ENCODE measurements at regions not wholly inside any gene's neighbourhood (a gene's known extent, or its start where the extent isn't known, plus 50 kb on each side); places are given as distances from the start of the nearest gene placed in this dataset.

DNA sequence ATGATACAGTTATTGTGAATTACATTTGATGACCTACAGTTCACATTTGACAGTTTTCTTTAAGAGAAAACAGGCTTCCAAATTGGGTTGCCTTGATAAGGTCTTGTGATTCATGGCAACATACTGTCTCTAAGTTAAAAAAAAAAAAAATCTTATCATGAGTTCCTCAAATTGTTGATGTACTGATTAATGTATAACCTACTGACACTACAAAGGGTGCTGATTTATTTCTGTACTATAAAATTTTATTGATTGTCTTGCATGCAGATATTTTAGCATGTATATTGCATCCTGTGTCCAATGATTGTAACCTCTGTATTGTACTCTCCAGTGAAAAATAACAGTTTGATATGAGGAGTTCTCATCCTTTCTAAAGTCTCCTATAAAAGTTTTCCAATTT is 197.3 kb upstream of the IVNS1ABP start:
- peaks cover 4% of the 10 kb centered on the region for H3K36me3 Mint-ChIP-seq (ENCODE audit: low read depth)
- CTCF ChIA-PET, result no interaction called here
- ATAC-seq (ENCODE audit: low read depth), result no peak

DNA sequence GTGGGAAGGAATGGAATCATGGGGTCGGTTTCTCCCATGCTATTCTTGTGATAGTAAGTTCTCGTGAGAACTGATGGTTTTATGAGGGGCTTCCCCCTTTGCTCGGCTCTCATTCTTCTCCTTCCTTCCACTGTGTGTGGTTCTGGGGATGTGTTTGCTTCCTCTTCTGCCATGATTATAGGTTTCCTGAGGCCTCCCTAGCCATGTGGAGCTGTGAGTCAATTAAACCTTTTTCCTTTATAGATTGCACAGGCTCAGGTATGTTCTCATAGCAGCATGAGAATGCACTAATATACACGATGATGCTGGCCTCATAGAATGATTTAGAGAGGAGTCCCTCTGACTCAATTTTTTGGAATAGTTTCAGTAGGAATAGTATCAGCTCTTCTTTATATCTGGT is 195.4 kb upstream of the IVNS1ABP start:
- Mint-ChIP-seq H3K36me3 (ENCODE audit: low read depth) (peaks cover 3% of the 10 kb centered on the region), H3K4me3 (no peak overlapping the region), H3K9me3 (peaks cover 1% of the 10 kb centered on the region), H3K27ac (no peak overlapping the region), H3K27me3 (no peaks in the 10 kb centered on the region), H3K4me1 (no peaks in the 10 kb centered on the region)
- ChIA-PET POLR2A (no interaction called here), CTCF (no interaction called here)
- DNase-seq (no peak), ATAC-seq (ENCODE audit: low read depth) (no peak)
- intact Hi-C loops (cut with micrococcal nuclease), result no loop called here
- no peak for TF ChIP-seq CTCF (IDR thresholded peaks at IDR 0.05)

More for the DNA sequence above, 197.3 kb upstream of the IVNS1ABP start:
- Mint-ChIP-seq H3K27me3 (no peaks in the 10 kb centered on the region), H3K4me3 (no peak overlapping the region), H3K4me1 (no peaks in the 10 kb centered on the region), H3K27ac (no peak overlapping the region), H3K9me3 (peaks cover 2% of the 10 kb centered on the region)
- intact Hi-C loops (cut with micrococcal nuclease), result no loop called here
- TF ChIP-seq CTCF (IDR thresholded peaks at IDR 0.05), result no peak
- POLR2A ChIA-PET, result interaction anchor here (0.6 kb wide), 1 partner anchor 108 kb away, joined by 3 read pairs; no protein-coding TSS in a partner anchor
- no peak for DNase-seq

DNA sequence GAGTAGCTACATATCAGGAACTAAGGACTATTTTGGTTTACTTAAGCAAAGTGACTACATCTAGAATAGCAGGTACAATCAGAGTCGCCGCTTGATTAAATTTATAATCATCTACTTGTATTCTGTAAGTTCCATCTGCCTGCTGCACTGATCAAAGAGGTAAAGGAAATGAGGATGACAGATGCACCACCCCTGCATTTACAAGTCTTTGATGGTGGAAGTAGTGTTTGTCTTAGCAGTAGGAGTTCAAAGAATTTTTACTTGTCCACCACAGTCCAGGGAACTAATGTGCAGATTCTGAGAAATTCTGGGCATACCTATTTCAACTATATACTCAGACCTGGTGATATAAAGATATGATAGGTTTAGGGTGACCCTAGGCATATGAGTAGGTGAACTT is 184.1 kb upstream of the IVNS1ABP start:
- intact Hi-C loops (cut with micrococcal nuclease), result no loop called here
- Mint-ChIP-seq H3K27ac (no peak overlapping the region), H3K4me1 (no peaks in the 10 kb centered on the region), H3K9me3 (peaks cover 2% of the 10 kb centered on the region), H3K27me3 (peaks cover 2% of the 10 kb centered on the region), H3K4me3 (no peak overlapping the region), H3K36me3 (ENCODE audit: low read depth) (no peaks in the 10 kb centered on the region)
- ATAC-seq (ENCODE audit: low read depth) (no peak), DNase-seq (no peak)
- CTCF ChIA-PET, result no interaction called here
- TF ChIP-seq CTCF (IDR thresholded peaks at IDR 0.05), result no peak
- POLR2A ChIA-PET, result no interaction called here

DNA sequence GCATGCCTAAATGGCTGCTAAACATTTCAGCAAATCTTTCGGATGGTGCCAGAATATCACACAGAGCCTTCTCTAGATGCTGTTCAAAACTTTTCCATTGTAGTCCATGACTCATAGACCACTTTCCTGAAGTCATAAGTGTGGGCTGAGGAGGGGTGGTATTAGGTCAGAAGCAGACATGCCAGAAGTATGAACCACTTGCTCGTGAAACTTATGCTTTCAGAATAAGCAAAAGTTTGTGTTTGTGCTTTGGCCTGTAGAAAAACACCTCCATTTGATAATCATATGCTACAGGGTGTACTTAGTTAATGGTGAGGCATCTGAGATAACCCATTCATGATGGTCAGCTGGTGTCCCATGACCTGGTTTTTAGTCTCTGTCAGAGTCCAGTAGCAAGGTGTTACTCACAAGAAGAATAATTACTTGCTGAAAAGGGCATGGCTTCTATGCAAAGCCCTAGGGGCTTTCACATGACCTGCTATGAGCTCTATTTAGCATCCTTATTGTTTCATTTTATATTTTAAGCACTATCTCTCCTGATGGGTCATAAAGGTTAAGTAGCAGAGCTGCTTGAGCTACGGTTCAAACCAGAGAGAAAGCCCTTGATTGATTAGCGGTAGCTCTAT is 183.1 kb upstream of the IVNS1ABP start:
- intact Hi-C loops (cut with micrococcal nuclease), result no loop called here
- Mint-ChIP-seq H3K4me3 (no peak overlapping the region), H3K27me3 (peaks cover 2% of the 10 kb centered on the region), H3K36me3 (ENCODE audit: low read depth) (no peaks in the 10 kb centered on the region), H3K9me3 (no peaks in the 10 kb centered on the region), H3K27ac (no peak overlapping the region), H3K4me1 (no peaks in the 10 kb centered on the region)
- DNase-seq (no peak), ATAC-seq (ENCODE audit: low read depth) (no peak)
- TF ChIP-seq CTCF (IDR thresholded peaks at IDR 0.05), result no peak
- POLR2A ChIA-PET, result no interaction called here
- CTCF ChIA-PET, result no interaction called here

GRCh38 chr1:185498207-185498606 is 181.2 kb upstream of the IVNS1ABP start:
- H3K4me1 Mint-ChIP-seq, result no peaks in the 10 kb centered on the region
- H3K4me3 Mint-ChIP-seq, result no peak overlapping the region
- DNase-seq (no peak), ATAC-seq (ENCODE audit: low read depth) (no peak)
- no peaks in the 10 kb centered on the region for H3K9me3 Mint-ChIP-seq
- no peaks in the 10 kb centered on the region for H3K36me3 Mint-ChIP-seq (ENCODE audit: low read depth)
- peaks cover 2% of the 10 kb centered on the region for H3K27me3 Mint-ChIP-seq
- ChIA-PET POLR2A (no interaction called here), CTCF (no interaction called here)
- H3K27ac Mint-ChIP-seq, result no peak overlapping the region
- TF ChIP-seq CTCF (IDR thresholded peaks at IDR 0.05), result no peak
- intact Hi-C loops (cut with micrococcal nuclease), result no loop called here

Data from activated B cell treated with CpG ODN at 0.5 μM for 24 hours (primary cell).